ENCODE measurements at regions not wholly inside any gene's neighbourhood (a gene's known extent, or its start where the extent isn't known, plus 50 kb on each side); places are given as distances from the start of the nearest gene placed in this dataset.

GRCh38 chr15:66842710-66843441 is 140.8 kb downstream of the SMAD6 start:
- Mint-ChIP-seq H3K4me3 (ENCODE audit: low read depth) (peak overlapping the region; percentile 63), H3K36me3 (ENCODE audit: insufficient read depth) (no peaks in the 10 kb centered on the region), H3K27ac (peak overlapping the region; percentile 86), H3K4me1 (ENCODE audit: low read depth) (peaks cover 18% of the 10 kb centered on the region), H3K27me3 (peaks cover 31% of the 10 kb centered on the region), H3K9me3 (ENCODE audit: low read depth) (no peaks in the 10 kb centered on the region)
- no peak for TF ChIP-seq CTCF (IDR thresholded peaks at IDR 0.05; ENCODE audit: unreplicated experiment)
- DNase-seq (ENCODE audit: low spot score, unreplicated experiment), result no peak

- Mint-ChIP-seq H3K9me3 (ENCODE audit: low read depth) (no peaks in the 10 kb centered on the region), H3K4me1 (ENCODE audit: low read depth) (peaks cover 18% of the 10 kb centered on the region), H3K27ac (peak overlapping the region; percentile 62), H3K36me3 (ENCODE audit: insufficient read depth) (no peaks in the 10 kb centered on the region), H3K27me3 (peaks cover 36% of the 10 kb centered on the region), H3K4me3 (ENCODE audit: low read depth) (peak overlapping the region; percentile 5)
- no peak for TF ChIP-seq CTCF (IDR thresholded peaks at IDR 0.05; ENCODE audit: unreplicated experiment)
- no peak for DNase-seq (ENCODE audit: low spot score, unreplicated experiment)
Measured at GRCh38 chr15:66843581-66843980, 141.5 kb downstream of the SMAD6 start.

- Mint-ChIP-seq H3K27ac (peak overlapping the region; percentile 62), H3K4me1 (ENCODE audit: low read depth) (peaks cover 18% of the 10 kb centered on the region), H3K36me3 (ENCODE audit: insufficient read depth) (no peaks in the 10 kb centered on the region), H3K9me3 (ENCODE audit: low read depth) (no peaks in the 10 kb centered on the region), H3K27me3 (peaks cover 36% of the 10 kb centered on the region), H3K4me3 (ENCODE audit: low read depth) (peak overlapping the region; percentile 5)
- no peak for TF ChIP-seq CTCF (IDR thresholded peaks at IDR 0.05; ENCODE audit: unreplicated experiment)
- DNase-seq (ENCODE audit: low spot score, unreplicated experiment), result no peak
Measured at GRCh38 chr15:66844041-66844746, 142.2 kb downstream of the SMAD6 start.

GRCh38 chr15:66844747-66845145 is 142.7 kb downstream of the SMAD6 start:
- Mint-ChIP-seq H3K4me1 (ENCODE audit: low read depth) (peaks cover 21% of the 10 kb centered on the region), H3K36me3 (ENCODE audit: insufficient read depth) (no peaks in the 10 kb centered on the region), H3K4me3 (ENCODE audit: low read depth) (no peak overlapping the region), H3K9me3 (ENCODE audit: low read depth) (no peaks in the 10 kb centered on the region), H3K27me3 (peaks cover 36% of the 10 kb centered on the region), H3K27ac (no peak overlapping the region)
- no peak for DNase-seq (ENCODE audit: low spot score, unreplicated experiment)
- TF ChIP-seq CTCF (IDR thresholded peaks at IDR 0.05; ENCODE audit: unreplicated experiment), result no peak

GRCh38 chr15:66845266-66845785 is 143.3 kb downstream of the SMAD6 start:
- no peak overlapping the region for H3K27ac Mint-ChIP-seq
- H3K4me3 Mint-ChIP-seq (ENCODE audit: low read depth), result no peak overlapping the region
- H3K9me3 Mint-ChIP-seq (ENCODE audit: low read depth), result no peaks in the 10 kb centered on the region
- no peak for TF ChIP-seq CTCF (IDR thresholded peaks at IDR 0.05; ENCODE audit: unreplicated experiment)
- no peak for DNase-seq (ENCODE audit: low spot score, unreplicated experiment)
- H3K4me1 Mint-ChIP-seq (ENCODE audit: low read depth), result peaks cover 27% of the 10 kb centered on the region
- H3K27me3 Mint-ChIP-seq, result peaks cover 36% of the 10 kb centered on the region
- no peaks in the 10 kb centered on the region for H3K36me3 Mint-ChIP-seq (ENCODE audit: insufficient read depth)

All from progenitor cell of endocrine pancreas (in vitro differentiated cells).